KOPT-K1 (cell line): ENCODE measurements at regions not wholly inside any gene's neighbourhood (a gene's known extent, or its start where the extent isn't known, plus 50 kb on each side); places are given as distances from the start of the nearest gene placed in this dataset.

Experiments
- H3K27ac ChIP-seq: fragments of 200-600 bp; sonication (generic); 2 replicates; pipeline ENCODE4 v1.5.1; 2016; ENCODE audit warnings: antibody characterized with exemption, mild to moderate bottlenecking, low read depth, low read length; ENCODE audit not compliant: poor library complexity, severe bottlenecking
- H3K36me3 ChIP-seq: fragments of 200-600 bp; sonication (generic); 2 replicates; pipeline ENCODE4 v1.5.1; 2017; ENCODE audit warnings: antibody characterized with exemption, mild to moderate bottlenecking, low read length, moderate library complexity; ENCODE audit not compliant: insufficient read depth
- H3K9me3 ChIP-seq: fragments of 200-600 bp; sonication (generic); 2 replicates; pipeline ENCODE4 v1.5.1; 2017; ENCODE audit warnings: antibody characterized with exemption, low read length, mild to moderate bottlenecking; ENCODE audit not compliant: insufficient read depth, poor library complexity, severe bottlenecking

- H3K9me3 ChIP-seq, result no peaks in the 10 kb centered on the region
- H3K27ac ChIP-seq, result no peak overlapping the region
- no peaks in the 10 kb centered on the region for H3K36me3 ChIP-seq
These were observed 272.2 kb downstream of the CDC5L start for GRCh38 chr6:44659726-44660125.

GRCh38 chr6:44660561-44661220 lies 273.2 kb downstream of the CDC5L start:
- H3K36me3 ChIP-seq, result no peaks in the 10 kb centered on the region
- no peak overlapping the region for H3K27ac ChIP-seq
- no peaks in the 10 kb centered on the region for H3K9me3 ChIP-seq

- Histone ChIP-seq H3K27ac (no peak overlapping the region), H3K9me3 (no peaks in the 10 kb centered on the region), H3K36me3 (no peaks in the 10 kb centered on the region)
These were observed 273.9 kb downstream of the CDC5L start for GRCh38 chr6:44661221-44662008.

- Histone ChIP-seq H3K27ac (no peak overlapping the region), H3K36me3 (no peaks in the 10 kb centered on the region), H3K9me3 (no peaks in the 10 kb centered on the region)
These were observed 275.1 kb downstream of the CDC5L start for GRCh38 chr6:44662461-44663121.

GRCh38 chr6:44663860-44664634 lies 276.5 kb downstream of the CDC5L start:
- Histone ChIP-seq H3K36me3 (no peaks in the 10 kb centered on the region), H3K27ac (no peak overlapping the region), H3K9me3 (no peaks in the 10 kb centered on the region)

GRCh38 chr6:44664716-44665115 lies 277.2 kb downstream of the CDC5L start:
- Histone ChIP-seq H3K27ac (no peak overlapping the region), H3K9me3 (no peaks in the 10 kb centered on the region), H3K36me3 (no peaks in the 10 kb centered on the region)

GRCh38 chr6:44665143-44665542 lies 277.6 kb downstream of the CDC5L start:
- Histone ChIP-seq H3K36me3 (no peaks in the 10 kb centered on the region), H3K9me3 (no peaks in the 10 kb centered on the region), H3K27ac (no peak overlapping the region)

- Histone ChIP-seq H3K27ac (no peak overlapping the region), H3K36me3 (no peaks in the 10 kb centered on the region), H3K9me3 (no peaks in the 10 kb centered on the region)
These were observed 278.2 kb downstream of the CDC5L start for GRCh38 chr6:44665683-44666082.

- Histone ChIP-seq H3K27ac (no peak overlapping the region), H3K9me3 (no peaks in the 10 kb centered on the region), H3K36me3 (no peaks in the 10 kb centered on the region)
These were observed 278.8 kb downstream of the CDC5L start for GRCh38 chr6:44666324-44666723.

- H3K36me3 ChIP-seq, result no peaks in the 10 kb centered on the region
- no peaks in the 10 kb centered on the region for H3K9me3 ChIP-seq
- no peak overlapping the region for H3K27ac ChIP-seq
These were observed 279.7 kb downstream of the CDC5L start for GRCh38 chr6:44667226-44667625.

- Histone ChIP-seq H3K27ac (no peak overlapping the region), H3K9me3 (no peaks in the 10 kb centered on the region), H3K36me3 (no peaks in the 10 kb centered on the region)
These were observed 280.3 kb downstream of the CDC5L start for GRCh38 chr6:44667668-44668390.

GRCh38 chr6:44668391-44668930 lies 281.0 kb downstream of the CDC5L start:
- no peaks in the 10 kb centered on the region for H3K36me3 ChIP-seq
- H3K9me3 ChIP-seq, result no peaks in the 10 kb centered on the region
- no peak overlapping the region for H3K27ac ChIP-seq

- Histone ChIP-seq H3K36me3 (no peaks in the 10 kb centered on the region), H3K27ac (no peak overlapping the region), H3K9me3 (no peaks in the 10 kb centered on the region)
These were observed 281.7 kb downstream of the CDC5L start for GRCh38 chr6:44668976-44669934.
